H1 (cell line): ENCODE measurements at regions not wholly inside any gene's neighbourhood (a gene's known extent, or its start where the extent isn't known, plus 50 kb on each side); places are given as distances from the start of the nearest gene placed in this dataset.

Experiments
- CTCF ChIA-PET: fragments of 300-600 bp; sonication (Branson Sonifier 250); formaldehyde crosslinking; loops from one replicate; lab custom pipeline; 2021; ENCODE audit not compliant: partially characterized antibody; lab: Charles Lee
- POLR2A ChIA-PET: fragments of 300-600 bp; sonication (Branson Sonifier 250); formaldehyde crosslinking; loops from one replicate; lab custom pipeline; 2021; ENCODE audit warnings: inconsistent platforms; ENCODE audit not compliant: partially characterized antibody; lab: Charles Lee
- DNase-seq, 2 experiments: peaks; one replicate each; pipeline versions ENCODE4 v3.0.0 to v3.0.0-alpha.2; 2010 to 2022; ENCODE audit warnings: low spot score in 2 of 2, low read depth in 1 of 2, mixed read lengths in 1 of 2
- FAIRE-seq: peaks from 2 replicates; lab custom pipeline; 2011; peaks lifted over from hg19 to GRCh38; lab: Jason Lieb, UNC
- H2AFZ ChIP-seq: 2 replicates; pipeline ENCODE4 v1.8.1; 2012; ENCODE audit warnings: low read length, inconsistent platforms
- H2AK5ac ChIP-seq: 2 replicates; pipeline ENCODE4 v1.6.1; 2013; ENCODE audit warnings: low read depth, low read length
- H2BK120ac ChIP-seq: replicated peaks from 2 replicates; pipeline ENCODE3; 2013; ENCODE audit warnings: low read depth, low read length, inconsistent platforms
- H2BK12ac ChIP-seq: 2 replicates; pipeline ENCODE4 v1.6.1; 2013; ENCODE audit warnings: low read depth, low read length
- H2BK15ac ChIP-seq: 2 replicates; pipeline ENCODE4 v1.6.1; 2013; ENCODE audit warnings: low read length
- H2BK20ac ChIP-seq: 2 replicates; pipeline ENCODE4 v1.6.1; 2013; ENCODE audit warnings: low read length
- H2BK5ac ChIP-seq: 2 replicates; pipeline ENCODE4 v1.6.1; 2013; ENCODE audit warnings: low read depth, low read length
- H3K14ac ChIP-seq: 2 replicates; pipeline ENCODE4 v1.6.1; 2013; ENCODE audit warnings: inconsistent platforms; ENCODE audit not compliant: insufficient read length
- H3K18ac ChIP-seq: 2 replicates; pipeline ENCODE4 v1.6.1; 2013; ENCODE audit warnings: low read length; ENCODE audit errors: extremely low read depth
- H3K23ac ChIP-seq: 2 replicates; pipeline ENCODE4 v1.6.1; 2013; ENCODE audit warnings: inconsistent platforms; ENCODE audit not compliant: insufficient read length
- H3K23me2 ChIP-seq: 2 replicates; pipeline ENCODE4 v1.6.1; 2013; ENCODE audit warnings: low read depth, low read length
- H3K27ac ChIP-seq: 2 replicates; pipeline ENCODE4 v1.6.1; 2011; ENCODE audit warnings: low read depth, low read length, inconsistent platforms
- H3K27me3 ChIP-seq, 4 experiments: replicated peaks in 1 of 4; 1 replicate in 1 of 4; 2 replicates in 3 of 4; pipeline versions ENCODE4 v1.6.1 to v1.8.1; 2011 to 2013; ENCODE audit warnings: low read length in 3 of 4, mild to moderate bottlenecking in 3 of 4, inconsistent platforms in 2 of 4, mixed read lengths in 2 of 4, moderate library complexity in 1 of 4; ENCODE audit not compliant: control insufficient read depth in 3 of 4, insufficient read depth in 3 of 4; ENCODE audit errors: extremely low read depth in 1 of 4
- H3K36me3 ChIP-seq, 4 experiments: 2 replicates each; pipeline versions ENCODE4 v1.6.1 to v1.8.1; 2011 to 2013; ENCODE audit warnings: mild to moderate bottlenecking in 4 of 4, low read length in 3 of 4, moderate library complexity in 2 of 4, control low read depth in 1 of 4, inconsistent platforms in 1 of 4; ENCODE audit not compliant: insufficient read depth in 4 of 4, control insufficient read depth in 2 of 4
- H3K4ac ChIP-seq: replicated peaks from 2 replicates; pipeline ENCODE3; 2013; ENCODE audit warnings: low read length, low read depth, mixed read lengths, inconsistent platforms; ENCODE audit not compliant: insufficient read length
- H3K4me1 ChIP-seq, 4 experiments: replicated peaks in 1 of 4; 1 replicate in 1 of 4; 2 replicates in 3 of 4; pipeline versions ENCODE4 v1.6.1 to v1.8.1; 2011 to 2013; ENCODE audit warnings: low read length in 3 of 4, inconsistent platforms in 2 of 4, mixed read lengths in 1 of 4; ENCODE audit not compliant: insufficient read depth in 4 of 4, control insufficient read depth in 3 of 4
- H3K4me2 ChIP-seq, 2 experiments: 2 replicates each; pipeline versions ENCODE4 v1.6.1 to v1.8.1; 2011 to 2013; ENCODE audit warnings: low read depth in 2 of 2, low read length in 2 of 2, control low read depth in 1 of 2, inconsistent platforms in 1 of 2, mild to moderate bottlenecking in 1 of 2; ENCODE audit not compliant: insufficient read depth in 1 of 2
- H3K4me3 ChIP-seq, 4 experiments: fragments of 200-600, 300-600 bp in 1 of 4; sonication (generic), shearing (Covaris generic), sonication (Bioruptor Twin) in 1 of 4; 2 replicates each; pipeline versions ENCODE4 v1.5.1 to v1.8.1; 2011 to 2016; ENCODE audit warnings: low read length in 4 of 4, low read depth in 3 of 4, control low read depth in 2 of 4, inconsistent platforms in 2 of 4, mild to moderate bottlenecking in 2 of 4, mixed read lengths in 1 of 4, moderate library complexity in 1 of 4; ENCODE audit not compliant: insufficient read depth in 2 of 4; ENCODE audit errors: extremely low read depth in 1 of 4
- H3K56ac ChIP-seq: replicated peaks from 2 replicates; pipeline ENCODE3; 2013; ENCODE audit warnings: low read depth, mild to moderate bottlenecking, mixed read lengths, low read length, inconsistent platforms; ENCODE audit not compliant: insufficient read length
- H3K79me1 ChIP-seq: 2 replicates; pipeline ENCODE4 v1.6.1; 2013; ENCODE audit warnings: low read depth, low read length, control low read depth
- H3K79me2 ChIP-seq, 2 experiments: 2 replicates each; pipeline versions ENCODE4 v1.6.1 to v1.8.1; 2012 to 2013; ENCODE audit warnings: low read length in 2 of 2, mild to moderate bottlenecking in 2 of 2, inconsistent platforms in 1 of 2; ENCODE audit not compliant: insufficient read depth in 2 of 2, control insufficient read depth in 1 of 2
- H3K9ac ChIP-seq, 4 experiments: replicated peaks in 1 of 4; 1 replicate in 1 of 4; 2 replicates in 3 of 4; pipeline versions ENCODE4 v1.6.1 to v1.8.1; 2011 to 2013; ENCODE audit warnings: low read depth in 3 of 4, low read length in 3 of 4, control low read depth in 2 of 4, mild to moderate bottlenecking in 2 of 4, moderate library complexity in 2 of 4, inconsistent platforms in 1 of 4; ENCODE audit errors: extremely low read depth in 1 of 4
- H3K9me3 ChIP-seq, 2 experiments: 2 replicates each; pipeline versions ENCODE4 v1.6.1 to v1.8.1; 2012 to 2013; ENCODE audit warnings: mild to moderate bottlenecking in 2 of 2, moderate library complexity in 2 of 2, control low read depth in 1 of 2, inconsistent platforms in 1 of 2, low read depth in 1 of 2, low read length in 1 of 2, mixed read lengths in 1 of 2; ENCODE audit not compliant: insufficient read depth in 2 of 2
- H4K20me1 ChIP-seq, 2 experiments: replicated peaks in 1 of 2; 2 replicates each; pipeline versions ENCODE3 to v1.8.1; 2011 to 2013; ENCODE audit warnings: inconsistent platforms in 2 of 2, low read length in 2 of 2, mild to moderate bottlenecking in 1 of 2; ENCODE audit not compliant: insufficient read depth in 2 of 2, control insufficient read depth in 1 of 2
- H4K5ac ChIP-seq: 2 replicates; pipeline ENCODE4 v1.6.1; 2013; ENCODE audit warnings: low read length, low read depth, mixed read lengths, inconsistent platforms; ENCODE audit not compliant: insufficient read length
- H4K8ac ChIP-seq: 2 replicates; pipeline ENCODE4 v1.8.0; 2013; ENCODE audit warnings: mild to moderate bottlenecking, moderate library complexity, low read length, inconsistent platforms; ENCODE audit not compliant: insufficient read depth; ENCODE audit errors: extremely low read depth
- H4K91ac ChIP-seq: replicated peaks from 2 replicates; pipeline ENCODE3; 2013; ENCODE audit warnings: low read length, mixed read lengths, inconsistent platforms; ENCODE audit not compliant: insufficient read length
- BCL11A ChIP-seq, 2 experiments: IDR thresholded peaks; one replicate each; pipeline ENCODE4 v1.6.1; 2011; ENCODE audit warnings: low read depth in 2 of 2, low read length in 2 of 2, mild to moderate bottlenecking in 2 of 2
- CEBPB ChIP-seq: IDR thresholded peaks from 2 replicates; pipeline ENCODE4 v1.6.1; 2012; ENCODE audit warnings: low read depth, low read length
- CHD1 ChIP-seq: IDR thresholded peaks from 2 replicates; pipeline ENCODE4 v1.6.1; 2012; ENCODE audit warnings: low read depth, low read length, improper control_type of control experiment
- EP300 ChIP-seq, 2 experiments: IDR thresholded peaks; 1 replicate in 1 of 2; 2 replicates in 1 of 2; pipeline ENCODE4 v1.6.1; 2011 to 2012; ENCODE audit warnings: low read depth in 2 of 2, low read length in 2 of 2, mild to moderate bottlenecking in 2 of 2, borderline replicate concordance in 1 of 2, inconsistent platforms in 1 of 2, moderate library complexity in 1 of 2
- FOSL1 ChIP-seq: IDR thresholded peaks from 2 replicates; pipeline ENCODE4 v1.6.1; 2011; ENCODE audit warnings: mild to moderate bottlenecking, low read depth, low read length, moderate library complexity; ENCODE audit not compliant: insufficient read depth
- HDAC2 ChIP-seq, 2 experiments: fragments of 300-600 bp in 1 of 2; sonication (generic) in 1 of 2; IDR thresholded peaks; 2 replicates each; pipeline ENCODE4 v1.6.1; 2011 to 2012; ENCODE audit warnings: low read depth in 2 of 2, low read length in 2 of 2, mild to moderate bottlenecking in 2 of 2, moderate library complexity in 2 of 2, borderline replicate concordance in 1 of 2, inconsistent platforms in 1 of 2
- JUN ChIP-seq: IDR thresholded peaks from 2 replicates; pipeline ENCODE4 v1.6.1; 2011; ENCODE audit warnings: low read depth, mild to moderate bottlenecking, improper control_type of control experiment, low read length
- JUND ChIP-seq: IDR thresholded peaks from 2 replicates; pipeline ENCODE4 v1.6.1; 2011; ENCODE audit warnings: mild to moderate bottlenecking, improper control_type of control experiment, low read length
- MAFK ChIP-seq: IDR thresholded peaks from 2 replicates; pipeline ENCODE4 v1.6.1; 2012; ENCODE audit warnings: low read depth, mild to moderate bottlenecking, improper control_type of control experiment, low read length
- NRF1 ChIP-seq: IDR thresholded peaks from 2 replicates; pipeline ENCODE4 v1.6.1; 2011; ENCODE audit warnings: mild to moderate bottlenecking, low read depth, low read length, improper control_type of control experiment
- POU5F1 ChIP-seq: IDR thresholded peaks from 2 replicates; pipeline ENCODE4 v1.6.1; 2011; ENCODE audit warnings: low read depth, mild to moderate bottlenecking, low read length, moderate library complexity
- RBBP5 ChIP-seq: IDR thresholded peaks from 2 replicates; pipeline ENCODE4 v1.7.1; 2012; ENCODE audit warnings: low read depth, mild to moderate bottlenecking, inconsistent platforms, low read length, moderate library complexity, borderline replicate concordance
- SP1 ChIP-seq: IDR thresholded peaks from 2 replicates; pipeline ENCODE4 v1.6.1; 2011; ENCODE audit warnings: low read depth, low read length
- SP2 ChIP-seq: IDR thresholded peaks from 2 replicates; pipeline ENCODE4 v1.6.1; 2012; ENCODE audit warnings: mild to moderate bottlenecking, low read length, inconsistent platforms
- TAF7 ChIP-seq: optimal IDR thresholded peaks from 2 replicates; pipeline ENCODE3; 2011; ENCODE audit warnings: low read depth, mild to moderate bottlenecking, inconsistent platforms, low read length, moderate library complexity, borderline replicate concordance
- ZNF274 ChIP-seq: IDR thresholded peaks from 2 replicates; pipeline ENCODE4 v1.7.0; 2012; ENCODE audit warnings: low read length, borderline replicate concordance; ENCODE audit errors: extremely low read depth
- WGBS, 2 experiments: shearing (Covaris generic) in 1 of 2; methylation state at CpG; one replicate each; pipeline versions ENCODE4 v1.1.6 to v1.1.7; 2013 to 2015; ENCODE audit warnings: low lambda C conversion rate in 2 of 2, mixed read lengths in 2 of 2, inconsistent platforms in 1 of 2, low coverage in 1 of 2, missing lambda C conversion rate in 1 of 2; ENCODE audit not compliant: insufficient replicate concordance in 2 of 2, insufficient coverage in 1 of 2, insufficient read length in 1 of 2; ENCODE audit errors: extremely low coverage in 1 of 2, missing lambda C conversion rate in 1 of 2; 5-methylcytosine and 5-hydroxymethylcytosine counted together

DNA sequence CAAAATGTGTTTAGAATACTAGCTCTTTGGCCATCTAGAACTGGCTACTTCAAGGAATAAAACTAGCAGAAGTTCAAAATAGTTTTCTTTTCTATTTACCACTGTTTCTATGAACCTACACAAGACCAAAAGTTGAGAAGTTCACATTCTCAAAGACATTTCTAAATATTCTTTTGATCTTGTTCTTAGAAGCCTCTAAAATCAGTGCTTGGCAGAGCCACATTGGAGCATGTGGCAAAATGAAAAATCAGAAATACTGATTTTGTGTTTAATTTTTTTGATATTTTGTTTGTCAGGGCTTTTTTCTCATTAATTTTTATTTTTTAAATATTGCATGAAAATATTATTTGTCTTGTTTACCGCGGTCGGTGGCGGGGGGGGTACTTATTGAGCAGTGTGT lies 853.8 kb upstream of the INTU start:
- Histone ChIP-seq H2AK5ac (no peak overlapping the region), H3K4me3 (no peak overlapping the region), H3K14ac (no peak overlapping the region), H3K79me2 (no peaks in the 10 kb centered on the region), H4K5ac (no peak overlapping the region), H3K9me3 (no peaks in the 10 kb centered on the region), H2AFZ (no peak overlapping the region), H4K8ac (no peak overlapping the region), H3K9ac (no peak overlapping the region), H3K4me2 (no peak overlapping the region), H2BK12ac (no peak overlapping the region), H3K56ac (no peak overlapping the region), H2BK120ac (no peak overlapping the region), H2BK15ac (no peak overlapping the region), H3K4me1 (no peaks in the 10 kb centered on the region), H4K91ac (no peak overlapping the region), H3K36me3 (no peaks in the 10 kb centered on the region), H3K27me3 (no peaks in the 10 kb centered on the region), H3K23ac (no peak overlapping the region), H4K20me1 (no peaks in the 10 kb centered on the region), H3K23me2 (no peaks in the 10 kb centered on the region), H2BK20ac (no peak overlapping the region), H2BK5ac (no peak overlapping the region), H3K27ac (no peak overlapping the region), H3K79me1 (no peaks in the 10 kb centered on the region), H3K4ac (no peak overlapping the region), H3K18ac (no peak overlapping the region)
- CTCF ChIA-PET = interaction anchor here (0.8 to 1.0 kb wide), 2 partner anchors 13 to 187 kb away, joined by 3 read pairs; no protein-coding TSS in a partner anchor
- 97% methylated on average over 4 of the region's 4 CpGs; no CpG with 5 or more reads in 1 of the 2 experiments for WGBS, 2 experiments
- FAIRE-seq (no peak), DNase-seq (no peak)
- POLR2A ChIA-PET = no interaction called here
- TF ChIP-seq BCL11A (IDR thresholded peaks at IDR 0.05; ENCODE audit: low read depth in 2 of 2, low read length in 2 of 2) (no peak), RBBP5 (no peak), ZNF274 (no peak), HDAC2 (IDR thresholded peaks at IDR 0.05; ENCODE audit: borderline replicate concordance in 1 of 2, low read depth in 2 of 2, low read length in 2 of 2) (no peak), JUND (no peak), SP2 (no peak), JUN (no peak), FOSL1 (no peak), CHD1 (no peak), MAFK (no peak), CEBPB (no peak), SP1 (no peak), POU5F1 (no peak), TAF7 (no peak), EP300 (IDR thresholded peaks at IDR 0.05; ENCODE audit: borderline replicate concordance in 1 of 2, low read depth in 2 of 2, low read length in 2 of 2) (no peak), NRF1 (no peak)
